HG03469 (cell line): ENCODE measurements at regions not wholly inside any gene's neighbourhood (a gene's known extent, or its start where the extent isn't known, plus 50 kb on each side); places are given as distances from the start of the nearest gene placed in this dataset.
"Not testable (repeated sequence)": the region's sequence is repeated elsewhere in the genome, so short reads cannot be mapped to it uniquely, and the experiment has no call there.

Experiments used
- ATAC-seq: cut with Tn5 transposase; IDR thresholded peaks from one replicate; pipeline ENCODE4 v1.9.1; 2021; ENCODE audit warnings: mild to moderate bottlenecking, moderate library complexity, moderate number of reproducible peaks; ENCODE audit not compliant: unreplicated experiment

- no peak for ATAC-seq
These were observed 465.2 kb downstream of the CD83 start for GRCh38 chr6:14582749-14583148.

DNA sequence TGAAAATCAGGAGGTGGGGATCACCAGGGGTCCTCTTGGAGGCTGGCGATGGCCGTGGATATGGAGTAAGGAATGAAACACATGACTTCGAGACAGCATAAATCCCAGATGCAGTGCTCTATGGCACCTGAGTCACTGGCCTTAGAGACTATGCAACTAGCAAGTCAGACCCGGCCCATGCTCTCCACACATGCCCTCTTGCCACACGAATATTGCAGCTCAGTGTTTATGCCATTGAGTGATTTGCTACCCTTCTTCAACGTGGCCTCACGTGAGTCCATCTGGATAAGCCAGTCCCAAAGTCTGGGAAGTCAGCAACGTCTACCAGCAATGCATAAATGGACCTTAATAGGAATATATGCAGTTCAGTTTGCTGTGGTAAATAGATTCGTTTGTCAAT lies 466.3 kb downstream of the CD83 start:
- no peak for ATAC-seq

DNA sequence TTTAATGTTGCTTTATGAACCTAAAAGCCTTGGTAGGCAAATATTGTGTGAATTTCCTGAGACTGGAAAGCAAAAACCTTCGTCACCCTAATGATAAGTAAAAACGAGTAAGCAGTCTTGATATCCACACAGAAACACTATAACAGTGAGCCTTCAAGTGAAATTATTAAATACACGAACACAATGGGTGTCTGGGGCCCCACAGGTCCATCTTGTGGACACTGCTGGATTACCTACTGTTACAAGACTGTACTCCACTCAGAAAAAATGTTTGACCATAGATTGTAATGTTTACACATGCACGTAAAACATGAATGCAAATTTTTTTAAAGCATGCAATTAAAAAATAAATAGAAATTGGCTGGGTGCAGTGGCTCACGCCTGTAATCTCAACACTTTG lies 466.9 kb downstream of the CD83 start:
- no peak for ATAC-seq

- no peak for ATAC-seq
These were observed 468.1 kb downstream of the CD83 start for GRCh38 chr6:14585689-14586088.

GRCh38 chr6:14589175-14589574 lies 471.6 kb downstream of the CD83 start:
- no peak for ATAC-seq

GRCh38 chr6:14590586-14590985 lies 473.0 kb downstream of the CD83 start:
- ATAC-seq: no peak

DNA sequence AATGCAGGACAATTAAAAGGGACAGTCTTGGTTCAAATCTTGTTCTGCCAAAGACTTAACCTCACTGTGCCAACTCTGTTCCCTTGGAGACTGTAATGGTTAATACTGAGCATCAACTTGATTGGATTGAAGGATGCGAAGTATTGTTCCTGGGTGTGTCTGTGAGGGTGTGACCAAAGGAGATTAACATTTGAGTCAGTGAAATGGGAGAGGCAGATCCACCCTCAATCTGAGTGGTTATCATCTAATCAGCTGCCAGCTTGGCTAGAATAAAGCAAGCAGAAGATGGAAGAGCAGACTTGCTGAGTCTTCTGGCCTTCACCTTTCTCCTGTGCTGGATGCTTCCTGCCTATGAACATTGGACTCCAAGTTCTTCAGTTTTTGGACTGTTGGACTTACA lies 474.4 kb downstream of the CD83 start:
- ATAC-seq: no peak

- no peak for ATAC-seq
These were observed 475.7 kb downstream of the CD83 start for GRCh38 chr6:14593286-14593685.

DNA sequence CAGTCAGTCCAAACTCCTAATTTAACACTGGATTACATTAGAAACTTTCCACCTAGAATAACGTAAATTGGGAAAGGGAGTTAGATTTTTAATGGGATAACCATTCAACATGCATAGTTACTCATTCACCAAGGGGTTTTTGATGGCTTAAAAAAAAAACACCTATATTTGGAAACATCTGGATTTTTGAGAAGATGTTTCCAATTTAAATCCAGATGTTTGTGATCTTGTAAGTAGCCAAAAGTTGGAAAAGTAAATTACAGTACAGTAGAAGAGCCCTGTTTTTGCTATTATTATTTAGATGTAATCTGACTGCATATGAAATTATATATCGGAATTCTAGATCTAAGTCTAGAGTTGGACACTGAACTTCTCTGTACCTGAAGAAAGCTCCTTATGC lies 478.2 kb downstream of the CD83 start:
- no peak for ATAC-seq

- no peak for ATAC-seq
These were observed 478.8 kb downstream of the CD83 start for GRCh38 chr6:14596410-14596809.

- ATAC-seq: no peak
These were observed 479.5 kb downstream of the CD83 start for GRCh38 chr6:14597090-14597489.

DNA sequence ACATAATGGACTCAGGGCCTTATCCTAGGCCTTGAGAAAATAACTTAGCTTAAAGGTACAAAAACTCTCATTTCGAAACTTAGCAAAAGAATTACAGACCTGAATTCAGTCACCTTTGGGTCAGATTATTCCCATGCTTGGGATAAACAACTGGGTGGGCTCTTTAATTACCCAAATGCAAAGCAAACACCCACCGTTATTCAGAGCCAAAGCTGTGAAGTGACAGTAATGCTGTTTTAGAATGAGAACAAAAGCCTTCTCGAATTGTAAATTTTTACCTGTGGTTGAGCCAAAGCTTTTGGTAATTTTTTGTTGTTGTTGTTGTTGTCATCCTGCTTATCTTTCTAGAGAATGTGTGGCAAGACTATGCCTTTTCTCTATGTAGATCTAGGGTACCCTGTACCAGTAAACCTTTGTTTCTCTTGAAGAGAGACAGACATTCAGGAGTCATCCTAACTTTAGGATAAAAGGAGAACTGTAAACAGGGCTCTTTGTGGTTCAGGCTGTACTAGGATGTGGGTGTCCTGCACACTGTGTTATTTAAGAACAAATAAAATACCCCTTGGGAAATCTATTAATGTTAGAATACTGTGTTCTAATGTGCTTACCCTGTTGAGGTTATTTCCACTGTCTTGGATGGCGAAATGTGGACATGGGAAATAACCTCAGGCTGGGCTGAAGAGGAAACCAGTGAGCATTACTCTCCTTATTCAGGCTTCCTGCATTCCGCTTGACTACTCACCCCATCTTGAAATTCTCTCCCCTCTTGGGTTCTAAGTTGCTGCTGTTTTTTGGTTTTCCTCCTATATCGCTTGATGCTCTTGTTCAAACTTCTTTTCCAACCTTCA lies 480.7 kb downstream of the CD83 start:
- no peak for ATAC-seq

- not testable (repeated sequence) for ATAC-seq
These were observed 482.7 kb downstream of the CD83 start for GRCh38 chr6:14600306-14600705.

DNA sequence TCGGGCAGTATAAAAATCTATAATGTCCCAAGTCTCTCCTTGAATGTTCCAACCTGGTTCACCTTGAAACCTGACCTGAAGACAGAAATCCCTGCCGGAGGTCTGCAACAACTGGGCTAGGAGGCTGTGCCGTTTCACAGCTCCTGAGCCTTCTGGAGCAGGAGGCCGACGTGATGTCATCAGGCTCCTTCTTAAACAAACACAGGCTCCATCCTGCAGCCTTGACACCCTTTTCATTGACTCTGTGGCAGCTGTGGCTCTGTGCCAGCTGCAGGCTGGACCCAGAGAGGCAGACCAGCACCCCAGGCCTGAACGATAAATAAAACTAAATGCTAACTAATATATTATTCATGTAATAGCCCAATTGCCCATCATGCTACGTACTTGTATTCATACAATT lies 483.9 kb downstream of the CD83 start:
- no peak for ATAC-seq

DNA sequence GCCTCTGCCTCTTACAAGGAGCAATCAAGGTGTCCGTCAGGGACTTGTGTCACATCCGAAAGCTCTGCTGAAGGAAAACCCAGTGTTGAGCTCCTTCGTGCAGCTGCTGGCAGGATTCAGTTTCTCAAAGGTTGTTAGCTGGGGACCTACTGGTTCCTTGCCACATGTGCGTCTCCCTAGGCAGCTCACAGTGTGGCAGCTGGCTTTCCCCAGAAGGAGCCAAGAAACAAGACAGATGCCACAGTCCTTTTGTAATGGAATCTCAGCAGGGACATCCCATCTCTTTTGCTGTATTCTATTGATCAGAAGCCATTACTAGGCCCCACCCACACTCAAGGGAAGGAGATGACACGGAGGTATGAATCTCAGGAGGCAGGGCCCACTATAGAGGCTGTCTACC lies 488.8 kb downstream of the CD83 start:
- no peak for ATAC-seq

- ATAC-seq: no peak
These were observed 492.6 kb downstream of the CD83 start for GRCh38 chr6:14610141-14610540.

DNA sequence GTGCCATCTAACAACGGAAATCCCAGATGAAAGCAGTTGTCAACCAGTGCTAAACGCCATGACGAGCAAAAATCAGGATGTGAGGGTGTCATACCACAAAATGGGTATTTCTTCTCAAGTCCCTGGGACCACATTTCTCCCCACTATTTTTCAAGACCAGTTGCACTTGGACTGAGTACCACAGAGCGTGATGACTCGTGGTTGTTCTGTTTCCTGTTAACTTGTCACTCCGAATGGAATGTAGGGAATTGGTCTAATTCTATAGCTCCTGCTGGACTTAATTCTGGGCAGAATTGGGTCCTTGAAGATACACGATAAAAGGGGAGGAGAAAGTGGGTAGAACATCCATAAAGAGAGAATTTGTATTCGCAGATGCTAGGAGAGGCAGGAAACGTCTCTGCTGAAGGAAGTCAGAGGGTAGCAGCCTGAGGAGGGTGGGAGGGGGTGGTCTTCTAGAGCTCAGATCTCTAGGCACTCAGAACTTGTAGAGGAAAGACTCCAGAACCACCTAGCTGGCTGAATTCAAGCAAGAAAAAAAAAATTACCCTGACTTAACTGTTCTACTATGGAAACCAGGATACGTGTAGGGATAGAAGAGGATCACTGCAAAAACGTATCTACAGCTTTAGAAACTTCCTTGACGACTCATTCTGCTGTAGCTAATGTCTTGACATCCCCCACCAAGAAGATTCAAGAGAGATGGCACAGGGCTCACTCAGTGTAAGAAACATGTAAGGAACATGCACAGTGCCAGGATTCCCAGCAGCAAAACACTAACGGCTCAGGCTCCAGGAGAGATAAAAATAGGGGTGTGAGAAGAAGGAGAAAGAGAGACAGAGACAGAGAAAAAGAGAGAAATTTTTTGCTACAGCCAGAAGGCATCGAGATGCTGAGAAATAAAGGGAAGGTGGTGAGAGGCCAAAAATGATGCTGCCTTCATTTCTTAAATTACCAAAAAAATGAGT lies 494.7 kb downstream of the CD83 start:
- no peak for ATAC-seq

- ATAC-seq: no peak
These were observed 497.1 kb downstream of the CD83 start for GRCh38 chr6:14614631-14615030.

GRCh38 chr6:14616656-14617055 lies 499.1 kb downstream of the CD83 start:
- no peak for ATAC-seq

- ATAC-seq: no peak
These were observed 501.3 kb downstream of the CD83 start for GRCh38 chr6:14618759-14619418.

DNA sequence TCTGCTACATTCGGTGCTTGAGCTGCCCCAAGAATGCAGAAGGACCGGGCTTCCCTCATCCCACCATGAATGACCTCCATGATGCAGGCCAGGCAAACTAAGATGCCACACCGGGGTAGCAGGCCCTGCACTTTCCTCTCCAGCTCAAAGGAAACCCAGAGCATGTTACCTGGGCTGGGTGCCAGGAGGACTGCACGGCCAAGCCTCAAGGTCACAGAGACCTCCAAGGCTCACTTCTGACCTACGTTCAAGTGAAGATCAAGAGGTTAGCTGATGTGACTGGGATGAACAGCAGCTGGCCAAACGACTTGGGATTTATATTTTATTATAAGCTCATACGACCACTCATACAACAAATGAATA lies 501.8 kb downstream of the CD83 start:
- ATAC-seq: no peak
